ENCODE measurements at regions not wholly inside any gene's neighbourhood (a gene's known extent, or its start where the extent isn't known, plus 50 kb on each side); places are given as distances from the start of the nearest gene placed in this dataset.

DNA sequence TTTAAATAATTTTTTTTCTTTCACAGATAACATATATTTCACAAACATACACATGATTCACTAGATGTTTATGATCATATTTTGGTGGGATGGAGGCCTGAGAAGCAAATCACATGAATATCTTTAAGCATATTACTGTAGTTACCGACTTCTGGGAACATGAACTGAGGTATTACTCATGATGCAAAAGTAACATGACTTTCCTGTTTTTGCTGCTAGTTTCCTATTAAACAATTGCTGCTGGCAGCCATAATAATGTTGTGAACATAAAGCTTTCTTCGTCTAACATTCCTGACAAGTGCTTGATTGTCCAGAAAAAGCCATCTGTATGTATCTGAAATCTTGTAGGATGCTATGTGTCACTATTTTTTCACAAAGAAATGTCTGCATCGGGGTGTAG, 145.4 kb downstream of the MTX2 start (continued):
- TF ChIP-seq PATZ1 (CRISPR knock-in tag; IDR thresholded peaks at IDR 0.05; ENCODE audit: borderline replicate concordance) (no peak), ZFP3 (CRISPR knock-in tag; IDR thresholded peaks at IDR 0.05) (no peak), RARB (CRISPR knock-in tag; IDR thresholded peaks at IDR 0.05) (no peak), ZNF565 (CRISPR knock-in tag; conservative IDR thresholded peaks at IDR 0.05; ENCODE audit: low read depth) (no peak), PPARA (CRISPR knock-in tag; IDR thresholded peaks at IDR 0.05; ENCODE audit: borderline replicate concordance) (no peak)

DNA sequence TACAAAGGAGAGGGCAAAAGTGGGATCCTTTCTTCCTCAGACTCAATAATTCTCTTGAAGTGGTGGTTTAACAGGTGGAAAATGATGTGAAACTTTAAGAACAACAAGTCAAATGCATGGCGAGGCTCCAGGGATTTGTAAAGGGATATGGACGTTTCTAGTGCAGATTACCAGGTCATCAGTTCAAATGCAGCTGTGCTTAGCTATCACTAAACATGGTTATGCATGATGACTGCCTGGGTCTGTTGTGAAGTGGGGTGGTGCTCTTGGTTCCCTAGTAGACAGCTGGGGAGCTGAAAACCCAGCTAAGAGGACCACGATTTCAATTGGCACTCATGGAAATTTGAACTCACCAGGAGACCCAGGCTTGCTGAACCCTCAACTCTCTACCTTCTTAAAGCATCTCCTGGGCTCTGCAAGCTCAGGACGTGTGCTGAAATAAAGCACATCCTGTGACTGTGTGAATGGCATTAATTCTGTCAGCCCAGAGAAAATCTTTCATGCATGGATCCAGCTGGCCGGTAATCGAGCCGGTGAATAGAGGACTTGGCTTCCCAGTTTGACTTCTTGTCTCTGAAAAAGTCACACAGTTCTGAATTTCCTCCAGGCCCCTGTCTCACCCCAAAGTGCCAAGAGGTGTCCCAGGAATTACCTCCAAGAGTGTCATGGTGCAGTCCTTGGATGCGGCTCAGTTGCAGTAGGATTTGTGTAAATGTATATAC, 146.1 kb downstream of the MTX2 start:
- ATAC-seq: no peak
- no peak for TF ChIP-seq ARNTL (CRISPR knock-in tag; IDR thresholded peaks at IDR 0.05; ENCODE audit: borderline replicate concordance, low read depth)
- no peak for TF ChIP-seq PATZ1 (CRISPR knock-in tag; IDR thresholded peaks at IDR 0.05; ENCODE audit: borderline replicate concordance)
- TF ChIP-seq ZC3H10 (CRISPR knock-in tag; IDR thresholded peaks at IDR 0.05): no peak
- no peak for TF ChIP-seq BACH2 (CRISPR knock-in tag; IDR thresholded peaks at IDR 0.05; ENCODE audit: borderline replicate concordance)
- no peak for TF ChIP-seq ZFP30 (CRISPR knock-in tag; IDR thresholded peaks at IDR 0.05)
- no peak for TF ChIP-seq POU6F1 (CRISPR knock-in tag; IDR thresholded peaks at IDR 0.05; ENCODE audit: borderline replicate concordance, low read depth)

DNA sequence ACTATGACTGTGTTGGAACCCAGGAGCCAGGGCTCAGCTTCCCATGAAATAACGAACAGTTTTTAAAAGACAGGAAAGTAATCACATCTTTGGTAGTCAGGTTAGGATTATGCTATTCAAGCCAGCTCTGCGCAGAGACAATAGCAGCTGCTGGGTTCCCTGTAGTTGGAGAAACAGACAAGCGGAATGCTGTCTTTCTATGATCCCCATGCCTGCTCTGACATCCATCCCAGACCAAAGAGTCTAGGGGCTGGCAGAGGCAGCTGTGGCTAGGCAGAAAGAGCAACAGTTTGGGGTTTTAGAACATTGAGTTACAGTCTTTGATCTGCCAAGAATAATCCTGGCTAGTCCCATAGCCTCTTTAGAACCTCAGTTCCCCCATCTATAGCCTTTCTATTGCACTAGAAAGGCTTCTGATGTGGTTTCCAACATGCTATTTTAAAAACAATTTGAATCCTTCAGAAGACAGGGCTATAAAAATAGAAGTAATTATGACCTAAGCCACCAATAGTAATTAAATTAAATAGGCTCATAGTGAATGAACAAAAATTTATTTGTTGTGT, 146.8 kb downstream of the MTX2 start:
- no peak for ATAC-seq
- TF ChIP-seq, protein P1, sequence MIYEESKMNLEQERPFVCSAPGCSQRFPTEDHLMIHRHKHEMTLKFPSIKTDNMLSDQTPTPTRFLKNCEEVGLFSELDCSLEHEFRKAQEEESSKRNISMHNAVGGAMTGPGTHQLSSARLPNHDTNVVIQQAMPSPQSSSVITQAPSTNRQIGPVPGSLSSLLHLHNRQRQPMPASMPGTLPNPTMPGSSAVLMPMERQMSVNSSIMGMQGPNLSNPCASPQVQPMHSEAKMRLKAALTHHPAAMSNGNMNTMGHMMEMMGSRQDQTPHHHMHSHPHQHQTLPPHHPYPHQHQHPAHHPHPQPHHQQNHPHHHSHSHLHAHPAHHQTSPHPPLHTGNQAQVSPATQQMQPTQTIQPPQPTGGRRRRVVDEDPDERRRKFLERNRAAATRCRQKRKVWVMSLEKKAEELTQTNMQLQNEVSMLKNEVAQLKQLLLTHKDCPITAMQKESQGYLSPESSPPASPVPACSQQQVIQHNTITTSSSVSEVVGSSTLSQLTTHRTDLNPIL (CRISPR knock-in tag; IDR thresholded peaks at IDR 0.05; ENCODE audit: low read depth): no peak
- no peak for TF ChIP-seq ZC3H10 (CRISPR knock-in tag; IDR thresholded peaks at IDR 0.05)
- no peak for TF ChIP-seq ARNTL (CRISPR knock-in tag; IDR thresholded peaks at IDR 0.05; ENCODE audit: borderline replicate concordance, low read depth)
- no peak for TF ChIP-seq ESRRG (CRISPR knock-in tag; IDR thresholded peaks at IDR 0.05)
- TF ChIP-seq PATZ1 (CRISPR knock-in tag; IDR thresholded peaks at IDR 0.05; ENCODE audit: borderline replicate concordance): no peak
- no peak for TF ChIP-seq SNAI2 (CRISPR knock-in tag; IDR thresholded peaks at IDR 0.05)
- no peak for TF ChIP-seq ZNF8 (CRISPR knock-in tag; IDR thresholded peaks at IDR 0.05)
- TF ChIP-seq BACH2 (CRISPR knock-in tag; IDR thresholded peaks at IDR 0.05; ENCODE audit: borderline replicate concordance): no peak
- TF ChIP-seq ZFP30 (CRISPR knock-in tag; IDR thresholded peaks at IDR 0.05): no peak

DNA sequence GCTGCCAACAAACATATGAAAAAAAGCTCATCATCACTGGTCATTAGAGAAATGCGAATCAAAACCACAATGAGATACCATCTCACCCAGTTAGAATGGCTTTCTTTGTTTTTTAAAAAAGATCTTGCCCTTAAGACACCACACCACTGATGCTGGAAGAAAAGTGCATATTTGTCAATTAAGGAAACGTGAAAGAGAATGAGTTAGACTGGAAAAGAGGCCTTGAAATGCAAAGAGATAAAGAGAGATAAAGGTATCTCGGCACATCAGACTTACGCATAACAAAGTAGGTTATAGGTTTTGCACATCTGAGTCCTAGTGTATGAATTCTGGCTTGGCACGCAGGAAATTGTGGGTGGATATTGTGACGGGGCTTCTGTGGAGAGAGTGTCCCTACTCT, 149.5 kb downstream of the MTX2 start:
- TF ChIP-seq TOX (CRISPR knock-in tag; IDR thresholded peaks at IDR 0.05; ENCODE audit: borderline replicate concordance): no peak
- ATAC-seq: no peak

DNA sequence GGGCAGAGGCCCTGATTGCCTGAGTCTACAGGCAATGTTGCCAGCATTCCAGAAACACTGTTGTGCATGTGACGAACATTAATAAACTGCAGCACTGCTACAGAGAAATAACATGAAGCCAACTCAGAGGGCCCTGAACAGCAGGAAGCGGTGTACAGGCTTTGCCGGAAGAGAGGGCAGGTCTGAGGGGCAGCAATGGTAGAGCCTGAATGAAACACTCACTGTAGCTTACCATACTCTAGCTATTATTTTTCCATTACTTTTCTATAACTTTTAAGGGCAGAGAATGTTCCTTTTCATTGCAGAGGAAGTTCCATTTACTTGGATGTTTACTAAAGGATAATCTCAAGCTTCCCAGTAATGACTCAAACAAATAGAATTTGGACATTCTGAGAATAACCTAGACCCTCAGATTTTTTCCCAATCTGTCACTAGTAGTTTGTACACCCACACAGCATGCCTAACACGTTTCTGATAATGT, 150.4 kb downstream of the MTX2 start:
- ATAC-seq: peak; percentile 63
- TF ChIP-seq ZC3H10 (CRISPR knock-in tag; IDR thresholded peaks at IDR 0.05): no peak
- no peak for TF ChIP-seq ZNF70 (CRISPR knock-in tag; IDR thresholded peaks at IDR 0.05)
- no peak for TF ChIP-seq ARNTL (CRISPR knock-in tag; IDR thresholded peaks at IDR 0.05; ENCODE audit: borderline replicate concordance, low read depth)
- no peak for TF ChIP-seq TCF4 (CRISPR knock-in tag; IDR thresholded peaks at IDR 0.05; ENCODE audit: borderline replicate concordance)
- TF ChIP-seq ESRRG (CRISPR knock-in tag; IDR thresholded peaks at IDR 0.05): no peak
- no peak for TF ChIP-seq OSR1 (CRISPR knock-in tag; IDR thresholded peaks at IDR 0.05)
- TF ChIP-seq, protein P2, sequence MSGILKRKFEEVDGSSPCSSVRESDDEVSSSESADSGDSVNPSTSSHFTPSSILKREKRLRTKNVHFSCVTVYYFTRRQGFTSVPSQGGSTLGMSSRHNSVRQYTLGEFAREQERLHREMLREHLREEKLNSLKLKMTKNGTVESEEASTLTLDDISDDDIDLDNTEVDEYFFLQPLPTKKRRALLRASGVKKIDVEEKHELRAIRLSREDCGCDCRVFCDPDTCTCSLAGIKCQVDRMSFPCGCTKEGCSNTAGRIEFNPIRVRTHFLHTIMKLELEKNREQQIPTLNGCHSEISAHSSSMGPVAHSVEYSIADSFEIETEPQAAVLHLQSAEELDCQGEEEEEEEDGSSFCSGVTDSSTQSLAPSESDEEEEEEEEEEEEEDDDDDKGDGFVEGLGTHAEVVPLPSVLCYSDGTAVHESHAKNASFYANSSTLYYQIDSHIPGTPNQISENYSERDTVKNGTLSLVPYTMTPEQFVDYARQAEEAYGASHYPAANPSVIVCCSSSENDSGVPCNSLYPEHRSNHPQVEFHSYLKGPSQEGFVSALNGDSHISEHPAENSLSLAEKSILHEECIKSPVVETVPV (CRISPR knock-in tag; IDR thresholded peaks at IDR 0.05): no peak
- no peak for TF ChIP-seq PATZ1 (CRISPR knock-in tag; IDR thresholded peaks at IDR 0.05; ENCODE audit: borderline replicate concordance)
- TF ChIP-seq GLIS3 (CRISPR knock-in tag; IDR thresholded peaks at IDR 0.05): no peak
- no peak for TF ChIP-seq CSDC2 (CRISPR knock-in tag; IDR thresholded peaks at IDR 0.05)
